WERI-Rb-1 (cell line): ENCODE measurements at regions not wholly inside any gene's neighbourhood (a gene's known extent, or its start where the extent isn't known, plus 50 kb on each side); places are given as distances from the start of the nearest gene placed in this dataset.

Experiments
- DNase-seq: peaks from one replicate; pipeline ENCODE4 v3.0.0-alpha.2; 2020
- H3K27ac ChIP-seq: fragments of 250-450 bp; sonication (Bioruptor Pico); 2 replicates; pipeline ENCODE4 v1.5.1; 2020; ENCODE audit warnings: mild to moderate bottlenecking, moderate library complexity
- H3K27me3 ChIP-seq: fragments of 250-450 bp; sonication (Bioruptor Pico); 2 replicates; pipeline ENCODE4 v1.5.1; 2021; ENCODE audit warnings: mild to moderate bottlenecking, low read depth, moderate library complexity; ENCODE audit not compliant: insufficient read depth, severe bottlenecking
- H3K36me3 ChIP-seq: fragments of 250-450 bp; sonication (Bioruptor Pico); 2 replicates; pipeline ENCODE4 v1.5.1; 2020; ENCODE audit warnings: mild to moderate bottlenecking, moderate library complexity
- H3K4me3 ChIP-seq: 2 replicates; pipeline ENCODE4 v1.5.1; 2011; ENCODE audit warnings: low read depth, mild to moderate bottlenecking, control low read depth, low read length
- H3K9me3 ChIP-seq: fragments of 250-450 bp; sonication (Bioruptor Pico); 2 replicates; pipeline ENCODE4 v1.5.1; 2021; ENCODE audit warnings: mild to moderate bottlenecking, moderate library complexity; ENCODE audit not compliant: severe bottlenecking
- TF ChIP-seq, protein P1 (sequence below): IDR thresholded peaks from 2 replicates; pipeline ENCODE4 v1.5.1; 2011; ENCODE audit warnings: low read depth, mild to moderate bottlenecking, control low read depth, inconsistent platforms, low read length

DNA sequence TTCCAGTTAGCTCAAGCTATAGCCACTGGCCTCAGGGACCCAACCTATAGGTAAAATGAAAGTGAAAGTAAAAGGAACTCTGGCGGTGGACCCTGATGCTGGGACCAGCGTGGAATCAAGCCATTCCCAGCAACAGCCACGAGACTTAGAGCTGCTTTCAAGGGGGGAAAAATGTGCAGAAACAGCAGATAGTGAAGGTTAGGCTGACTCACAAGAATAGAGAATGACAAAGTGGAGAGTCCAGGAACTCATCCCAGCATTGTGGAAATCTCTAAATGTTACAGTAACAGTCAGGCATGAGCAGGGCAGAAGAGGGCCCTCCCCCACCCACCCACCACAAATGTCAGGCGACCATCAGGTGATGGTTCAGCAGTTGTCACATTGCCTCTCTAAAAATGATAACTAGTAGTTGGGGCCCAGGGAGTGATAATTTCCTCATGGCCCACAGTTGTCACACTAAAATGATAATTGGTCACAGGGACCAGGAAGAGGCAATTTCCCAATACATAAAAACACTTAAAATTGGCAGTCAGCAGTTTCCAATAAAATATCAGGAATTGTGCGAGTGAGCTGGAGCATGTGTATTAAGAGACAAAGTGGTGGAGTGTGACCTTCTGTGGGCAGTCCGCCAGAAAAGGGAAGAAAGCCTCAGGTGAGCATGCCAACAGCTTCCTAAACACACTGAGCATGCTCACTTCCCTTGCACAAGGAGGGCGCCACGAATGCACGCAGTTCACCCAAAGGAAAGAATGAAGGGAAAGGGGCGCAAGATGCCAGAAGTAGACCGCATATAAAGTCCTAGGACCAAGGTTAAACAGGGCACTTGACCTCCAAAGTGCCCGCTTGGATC is 129.8 kb upstream of the PPP1R3A start:
- H3K27ac ChIP-seq: no peak overlapping the region
- no peaks in the 10 kb centered on the region for H3K27me3 ChIP-seq
- TF ChIP-seq, protein P1, sequence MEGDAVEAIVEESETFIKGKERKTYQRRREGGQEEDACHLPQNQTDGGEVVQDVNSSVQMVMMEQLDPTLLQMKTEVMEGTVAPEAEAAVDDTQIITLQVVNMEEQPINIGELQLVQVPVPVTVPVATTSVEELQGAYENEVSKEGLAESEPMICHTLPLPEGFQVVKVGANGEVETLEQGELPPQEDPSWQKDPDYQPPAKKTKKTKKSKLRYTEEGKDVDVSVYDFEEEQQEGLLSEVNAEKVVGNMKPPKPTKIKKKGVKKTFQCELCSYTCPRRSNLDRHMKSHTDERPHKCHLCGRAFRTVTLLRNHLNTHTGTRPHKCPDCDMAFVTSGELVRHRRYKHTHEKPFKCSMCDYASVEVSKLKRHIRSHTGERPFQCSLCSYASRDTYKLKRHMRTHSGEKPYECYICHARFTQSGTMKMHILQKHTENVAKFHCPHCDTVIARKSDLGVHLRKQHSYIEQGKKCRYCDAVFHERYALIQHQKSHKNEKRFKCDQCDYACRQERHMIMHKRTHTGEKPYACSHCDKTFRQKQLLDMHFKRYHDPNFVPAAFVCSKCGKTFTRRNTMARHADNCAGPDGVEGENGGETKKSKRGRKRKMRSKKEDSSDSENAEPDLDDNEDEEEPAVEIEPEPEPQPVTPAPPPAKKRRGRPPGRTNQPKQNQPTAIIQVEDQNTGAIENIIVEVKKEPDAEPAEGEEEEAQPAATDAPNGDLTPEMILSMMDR: no peak
- DNase-seq: no peak
- H3K9me3 ChIP-seq: no peaks in the 10 kb centered on the region
- H3K4me3 ChIP-seq: no peak overlapping the region
- H3K36me3 ChIP-seq: no peaks in the 10 kb centered on the region

DNA sequence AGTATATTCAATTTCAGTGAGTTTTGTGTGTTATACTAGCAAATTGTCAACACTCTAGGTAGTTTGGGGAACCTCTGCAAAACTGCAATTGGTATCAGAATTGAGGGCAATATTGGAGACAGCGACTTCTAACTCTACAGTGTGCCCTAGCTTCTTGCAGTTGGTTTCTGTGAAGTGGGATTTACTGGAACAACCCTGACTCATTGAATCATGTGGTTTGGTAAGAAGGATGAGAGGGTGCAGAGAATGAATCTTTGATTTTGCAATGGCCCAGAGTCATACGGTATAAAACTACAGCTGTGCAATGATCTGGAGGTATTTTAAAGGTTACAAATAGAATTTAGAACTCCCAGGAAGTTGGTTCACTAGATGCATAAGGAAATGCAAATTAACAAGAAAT is 129.1 kb upstream of the PPP1R3A start:
- DNase-seq: no peak
- no peaks in the 10 kb centered on the region for H3K36me3 ChIP-seq
- H3K27me3 ChIP-seq: no peaks in the 10 kb centered on the region
- no peak overlapping the region for H3K27ac ChIP-seq
- TF ChIP-seq, protein P1: no peak
- no peaks in the 10 kb centered on the region for H3K9me3 ChIP-seq
- H3K4me3 ChIP-seq: no peak overlapping the region

DNA sequence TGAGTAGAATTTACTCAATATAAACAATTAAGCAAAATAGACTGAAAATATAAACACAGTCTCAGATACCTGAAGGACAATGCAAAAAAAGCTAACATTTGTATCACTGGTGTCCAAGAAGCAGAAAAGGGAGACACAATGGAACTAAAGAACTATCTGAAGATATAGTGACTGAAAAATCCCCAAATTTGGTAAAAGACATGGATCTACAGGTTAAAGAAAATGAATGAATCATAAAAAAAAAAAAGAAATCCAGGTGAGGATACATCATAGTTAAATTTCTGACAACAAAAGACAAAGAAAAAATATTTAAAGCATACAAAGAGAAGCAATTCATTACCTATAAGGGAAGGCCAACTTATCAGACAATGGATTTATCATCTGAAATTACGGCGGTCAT is 114.7 kb upstream of the PPP1R3A start:
- Histone ChIP-seq H3K27me3 (no peaks in the 10 kb centered on the region), H3K4me3 (no peak overlapping the region), H3K9me3 (no peaks in the 10 kb centered on the region), H3K36me3 (no peaks in the 10 kb centered on the region), H3K27ac (no peak overlapping the region)
- TF ChIP-seq, protein P1: no peak
- no peak for DNase-seq

DNA sequence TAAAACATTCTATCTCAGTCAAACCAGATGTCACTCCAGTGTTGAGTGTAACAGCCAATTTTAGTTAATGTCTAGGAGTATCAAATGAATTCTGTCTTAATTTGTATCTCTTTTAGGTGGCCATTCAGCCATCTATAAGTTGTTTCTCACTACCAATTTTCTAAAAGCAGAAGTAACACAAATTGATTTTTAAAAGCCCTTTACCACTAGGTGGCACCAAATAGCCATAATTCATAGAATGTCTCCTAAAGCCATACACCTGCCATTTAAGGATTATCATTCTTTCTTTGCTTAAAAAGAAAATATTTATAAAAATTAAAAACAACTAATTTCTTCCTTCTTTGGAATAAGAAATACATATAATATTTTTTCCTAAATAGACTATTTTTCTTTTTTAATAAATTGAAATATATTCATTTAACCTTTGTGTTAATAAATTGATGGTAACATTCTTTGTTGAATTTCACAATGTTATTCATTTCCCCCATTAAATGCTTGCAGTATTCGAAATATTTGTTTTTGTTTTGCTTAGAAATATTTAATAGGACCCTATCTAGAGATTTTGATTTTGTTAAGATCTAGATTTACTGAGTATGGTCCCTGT is 107.8 kb upstream of the PPP1R3A start:
- Histone ChIP-seq H3K27ac (no peak overlapping the region), H3K9me3 (no peaks in the 10 kb centered on the region), H3K4me3 (no peak overlapping the region), H3K36me3 (no peaks in the 10 kb centered on the region), H3K27me3 (no peaks in the 10 kb centered on the region)
- TF ChIP-seq, protein P1: 0 out of 2 replicates have a peak, but pooled peaks have one; percentile 8
- no peak for DNase-seq

DNA sequence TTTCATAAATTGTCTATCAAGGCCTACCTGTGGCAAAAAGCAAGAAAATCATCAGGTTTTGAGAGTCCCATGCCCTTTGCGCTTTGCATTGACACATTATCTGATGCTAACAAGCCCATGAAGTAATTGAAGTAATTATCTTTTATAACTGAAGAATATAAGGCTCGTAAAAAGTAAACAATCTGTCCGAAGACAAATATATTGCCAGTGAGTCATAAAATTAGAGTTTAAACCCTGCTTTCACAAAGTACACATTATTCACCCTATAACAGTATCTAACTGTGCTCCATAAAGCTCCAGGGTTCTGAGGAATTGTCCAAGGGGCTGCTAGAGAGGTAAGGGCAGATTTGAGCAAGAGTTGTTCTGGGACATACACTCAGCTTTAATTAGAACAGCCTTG is 102.3 kb upstream of the PPP1R3A start:
- no peak for DNase-seq
- Histone ChIP-seq H3K36me3 (no peaks in the 10 kb centered on the region), H3K9me3 (no peaks in the 10 kb centered on the region), H3K27me3 (no peaks in the 10 kb centered on the region), H3K4me3 (no peak overlapping the region), H3K27ac (no peak overlapping the region)
- TF ChIP-seq, protein P1: no peak

DNA sequence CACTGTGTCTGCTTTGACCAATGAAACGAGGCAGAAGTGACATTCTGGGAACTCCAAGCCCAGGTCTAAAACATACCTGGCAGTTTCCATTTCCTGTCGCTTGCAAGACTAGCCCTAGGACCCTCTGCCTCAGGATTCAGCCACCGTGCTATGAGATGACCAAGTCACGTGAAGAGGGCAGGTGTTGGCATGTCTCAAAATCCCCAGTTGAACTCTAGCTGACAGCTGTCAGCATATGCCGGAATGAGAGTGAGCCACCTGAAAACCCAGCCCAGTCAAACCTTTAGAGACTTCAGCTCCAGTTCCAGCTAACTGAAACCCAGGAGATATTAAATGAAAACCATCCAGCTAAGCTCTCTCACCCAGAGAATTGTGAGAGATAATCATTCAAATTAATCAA is 89.9 kb upstream of the PPP1R3A start:
- Histone ChIP-seq H3K27ac (no peak overlapping the region), H3K4me3 (no peak overlapping the region), H3K36me3 (no peaks in the 10 kb centered on the region), H3K9me3 (no peaks in the 10 kb centered on the region), H3K27me3 (no peaks in the 10 kb centered on the region)
- DNase-seq: peak; percentile 44
- TF ChIP-seq, protein P1: no peak
